Osteocyte (in vitro differentiated cells): ENCODE measurements at regions not wholly inside any gene's neighbourhood (a gene's known extent, or its start where the extent isn't known, plus 50 kb on each side); places are given as distances from the start of the nearest gene placed in this dataset.

Source experiments
- DNase-seq: peaks from one replicate; pipeline ENCODE4 v3.0.0; 2021; ENCODE audit warnings: mixed read lengths; ENCODE audit not compliant: unreplicated experiment; ENCODE audit errors: extremely low spot score
- H3K27ac Mint-ChIP-seq: one replicate; pipeline ENCODE4 v1.8.0; 2021; ENCODE audit warnings: mild to moderate bottlenecking, mixed read lengths; ENCODE audit not compliant: unreplicated experiment
- H3K27me3 Mint-ChIP-seq: one replicate; pipeline ENCODE4 v1.8.0; 2021; ENCODE audit warnings: mixed read lengths; ENCODE audit not compliant: unreplicated experiment
- H3K36me3 Mint-ChIP-seq: one replicate; pipeline ENCODE4 v1.8.0; 2021; ENCODE audit warnings: mixed read lengths; ENCODE audit not compliant: unreplicated experiment
- H3K4me1 Mint-ChIP-seq: one replicate; pipeline ENCODE4 v1.8.0; 2021; ENCODE audit warnings: mixed read lengths; ENCODE audit not compliant: unreplicated experiment
- H3K4me3 Mint-ChIP-seq: one replicate; pipeline ENCODE4 v1.8.0; 2021; ENCODE audit warnings: mild to moderate bottlenecking, moderate library complexity, mixed read lengths; ENCODE audit not compliant: unreplicated experiment
- H3K9me3 Mint-ChIP-seq: one replicate; pipeline ENCODE4 v1.8.0; 2021; ENCODE audit warnings: mixed read lengths; ENCODE audit not compliant: unreplicated experiment
- CTCF ChIP-seq: fragments of 200-600 bp; sonication (generic); IDR thresholded peaks from 2 replicates; pipeline ENCODE4 v1.5.0; 2021; ENCODE audit warnings: antibody characterized with exemption, mild to moderate bottlenecking, moderate library complexity

GRCh38 chr10:128405450-128405849 lies 279.2 kb upstream of the MKI67 start:
- peaks cover 18% of the 10 kb centered on the region for H3K9me3 Mint-ChIP-seq

DNA sequence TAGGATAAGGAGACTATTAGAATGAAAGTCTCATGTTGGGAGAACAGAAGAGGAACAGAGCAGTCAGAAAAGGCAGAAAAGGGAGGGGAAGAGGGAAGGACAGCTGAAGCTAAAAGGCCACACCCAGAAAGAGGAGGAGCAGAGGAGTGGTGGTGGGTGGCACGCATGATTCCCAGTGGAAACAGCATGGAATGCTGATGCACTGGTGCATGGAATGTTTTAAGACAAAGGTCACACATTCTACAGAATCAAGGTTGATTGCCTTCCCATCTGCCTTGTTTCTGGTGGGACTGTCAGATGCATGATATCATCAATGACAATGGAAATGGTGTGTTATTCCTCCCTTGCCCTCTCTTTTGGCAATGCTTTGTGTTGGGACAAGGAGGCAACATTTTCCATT lies 285.4 kb upstream of the MKI67 start:
- no peaks in the 10 kb centered on the region for H3K36me3 Mint-ChIP-seq
- no peaks in the 10 kb centered on the region for H3K27me3 Mint-ChIP-seq
- no peak overlapping the region for H3K27ac Mint-ChIP-seq
- H3K9me3 Mint-ChIP-seq = peaks cover 31% of the 10 kb centered on the region
- H3K4me1 Mint-ChIP-seq = no peaks in the 10 kb centered on the region
- no peak overlapping the region for H3K4me3 Mint-ChIP-seq
- DNase-seq = peak; percentile 23
- TF ChIP-seq CTCF = no peak

More at GRCh38 chr10:128405450-128405849, 279.2 kb upstream of the MKI67 start:
- peak; percentile 72 for DNase-seq
- H3K27me3 Mint-ChIP-seq = no peaks in the 10 kb centered on the region
- no peak for TF ChIP-seq CTCF
- H3K4me3 Mint-ChIP-seq = no peak overlapping the region
- H3K36me3 Mint-ChIP-seq = no peaks in the 10 kb centered on the region
- H3K27ac Mint-ChIP-seq = no peak overlapping the region
- H3K4me1 Mint-ChIP-seq = no peaks in the 10 kb centered on the region

- H3K27me3 Mint-ChIP-seq = no peaks in the 10 kb centered on the region
- TF ChIP-seq CTCF = no peak
- DNase-seq = peak; percentile 67
- no peak overlapping the region for H3K4me3 Mint-ChIP-seq
- peaks cover 41% of the 10 kb centered on the region for H3K9me3 Mint-ChIP-seq
- H3K4me1 Mint-ChIP-seq = no peaks in the 10 kb centered on the region
- no peaks in the 10 kb centered on the region for H3K36me3 Mint-ChIP-seq
- H3K27ac Mint-ChIP-seq = no peak overlapping the region
Observed at GRCh38 chr10:128414568-128414967, 288.3 kb upstream of the MKI67 start.

- peak; percentile 17 for DNase-seq
- Mint-ChIP-seq H3K4me3 (no peak overlapping the region), H3K27me3 (no peaks in the 10 kb centered on the region), H3K36me3 (no peaks in the 10 kb centered on the region), H3K9me3 (peaks cover 43% of the 10 kb centered on the region), H3K4me1 (no peaks in the 10 kb centered on the region), H3K27ac (no peak overlapping the region)
- TF ChIP-seq CTCF = no peak
Observed at GRCh38 chr10:128416231-128416630, 290.0 kb upstream of the MKI67 start.

DNA sequence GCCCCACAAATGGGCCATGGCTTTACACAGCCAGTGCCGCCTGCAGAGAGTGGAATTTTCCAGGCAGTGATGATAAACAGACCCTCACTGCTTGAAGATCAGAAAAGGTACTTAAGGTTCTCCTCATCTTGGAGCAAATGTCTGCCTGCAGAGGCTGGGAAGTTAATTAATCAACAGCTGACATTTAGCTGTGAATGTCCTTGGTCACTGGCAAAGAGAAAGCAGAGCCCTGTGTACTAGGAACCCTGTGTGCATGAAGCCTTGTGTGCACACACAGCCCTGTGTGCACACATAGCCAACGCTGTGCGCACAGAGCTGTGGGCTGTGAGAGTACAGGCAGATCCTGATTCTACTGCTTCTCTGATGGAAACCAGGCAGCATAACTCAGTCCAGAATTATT lies 291.6 kb upstream of the MKI67 start:
- Mint-ChIP-seq H3K4me1 (no peaks in the 10 kb centered on the region), H3K36me3 (no peaks in the 10 kb centered on the region), H3K9me3 (peaks cover 30% of the 10 kb centered on the region), H3K27ac (no peak overlapping the region), H3K4me3 (no peak overlapping the region), H3K27me3 (no peaks in the 10 kb centered on the region)
- no peak for TF ChIP-seq CTCF
- no peak for DNase-seq
